ENCODE measurements at regions not wholly inside any gene's neighbourhood (a gene's known extent, or its start where the extent isn't known, plus 50 kb on each side); places are given as distances from the start of the nearest gene placed in this dataset.

- Histone ChIP-seq H3K9ac (ENCODE audit: low read length) (no peak overlapping the region), H3K9me2 (ENCODE audit: insufficient read depth, low read length) (no peaks in the 10 kb centered on the region), H3K79me2 (replicated peaks; ENCODE audit: insufficient read depth, low read length) (no peaks in the 10 kb centered on the region), H3K9me3 (ENCODE audit: low read length) (no peaks in the 10 kb centered on the region), H3K4me2 (ENCODE audit: low read length) (no peak overlapping the region), H3K27me3 (ENCODE audit: insufficient read depth, low read depth, low read length) (no peaks in the 10 kb centered on the region), H3K4me3 (ENCODE audit: low read length) (no peak overlapping the region), H3K36me3 (ENCODE audit: insufficient read depth, low read length) (no peaks in the 10 kb centered on the region), H2AFZ (ENCODE audit: low read depth, low read length) (no peak overlapping the region), H4K20me1 (ENCODE audit: insufficient read depth) (no peaks in the 10 kb centered on the region), H3K27ac (ENCODE audit: low read length) (no peak overlapping the region), H3F3A (ENCODE audit: insufficient read depth, low read length, poor library complexity, severe bottlenecking) (no peaks in the 10 kb centered on the region)
- TF ChIP-seq CTCF (IDR thresholded peaks at IDR 0.05; ENCODE audit: poor library complexity, severe bottlenecking) (no peak), REST (IDR thresholded peaks at IDR 0.05; ENCODE audit: borderline replicate concordance) (no peak), SMC3 (conservative IDR thresholded peaks at IDR 0.05; ENCODE audit: poor library complexity) (no peak), POLR2AphosphoS5 (IDR thresholded peaks at IDR 0.05) (no peak), EP300 (conservative IDR thresholded peaks at IDR 0.05; ENCODE audit: poor library complexity, severe bottlenecking) (no peak), EZH2 (IDR thresholded peaks at IDR 0.05; ENCODE audit: borderline replicate concordance, insufficient read depth, low read length, poor library complexity, severe bottlenecking) (no peak), RAD21 (conservative IDR thresholded peaks at IDR 0.05) (no peak), TAF1 (IDR thresholded peaks at IDR 0.05; ENCODE audit: low read depth) (no peak), MXI1 (conservative IDR thresholded peaks at IDR 0.05; ENCODE audit: poor library complexity, severe bottlenecking) (no peak)
These were observed 174.5 kb upstream of the POU3F1 start for GRCh38 chr1:38221006-38221649.

- H3K27me3 ChIP-seq (ENCODE audit: insufficient read depth, low read depth, low read length) = no peaks in the 10 kb centered on the region
- no peaks in the 10 kb centered on the region for H4K20me1 ChIP-seq (ENCODE audit: insufficient read depth)
- no peak overlapping the region for H3K4me3 ChIP-seq (ENCODE audit: low read length)
- no peak overlapping the region for H3K27ac ChIP-seq (ENCODE audit: low read length)
- no peak overlapping the region for H3K9ac ChIP-seq (ENCODE audit: low read length)
- no peaks in the 10 kb centered on the region for H3K9me3 ChIP-seq (ENCODE audit: low read length)
- H3K4me2 ChIP-seq (ENCODE audit: low read length) = no peak overlapping the region
- TF ChIP-seq MXI1 (conservative IDR thresholded peaks at IDR 0.05; ENCODE audit: poor library complexity, severe bottlenecking) (no peak), REST (IDR thresholded peaks at IDR 0.05; ENCODE audit: borderline replicate concordance) (no peak), RAD21 (conservative IDR thresholded peaks at IDR 0.05) (no peak), TAF1 (IDR thresholded peaks at IDR 0.05; ENCODE audit: low read depth) (no peak), EP300 (conservative IDR thresholded peaks at IDR 0.05; ENCODE audit: poor library complexity, severe bottlenecking) (no peak), SMC3 (conservative IDR thresholded peaks at IDR 0.05; ENCODE audit: poor library complexity) (no peak), POLR2AphosphoS5 (IDR thresholded peaks at IDR 0.05) (no peak), CTCF (IDR thresholded peaks at IDR 0.05; ENCODE audit: poor library complexity, severe bottlenecking) (no peak), EZH2 (IDR thresholded peaks at IDR 0.05; ENCODE audit: borderline replicate concordance, insufficient read depth, low read length, poor library complexity, severe bottlenecking) (no peak)
- no peaks in the 10 kb centered on the region for H3K36me3 ChIP-seq (ENCODE audit: insufficient read depth, low read length)
- H2AFZ ChIP-seq (ENCODE audit: low read depth, low read length) = no peak overlapping the region
- no peaks in the 10 kb centered on the region for H3K79me2 ChIP-seq (replicated peaks; ENCODE audit: insufficient read depth, low read length)
- no peaks in the 10 kb centered on the region for H3K9me2 ChIP-seq (ENCODE audit: insufficient read depth, low read length)
- H3F3A ChIP-seq (ENCODE audit: insufficient read depth, low read length, poor library complexity, severe bottlenecking) = no peaks in the 10 kb centered on the region
These were observed 170.7 kb upstream of the POU3F1 start for GRCh38 chr1:38217316-38217715.

All from neural cell (in vitro differentiated cells).